A673 (cell line): ENCODE measurements at regions not wholly inside any gene's neighbourhood (a gene's known extent, or its start where the extent isn't known, plus 50 kb on each side); places are given as distances from the start of the nearest gene placed in this dataset.

Experiments used
- CTCF ChIP-seq: fragments of 300-800, 200-600 bp; sonication (generic); conservative IDR thresholded peaks from 2 replicates; pipeline ENCODE4 v1.5.1; 2017; ENCODE audit warnings: low read depth, mild to moderate bottlenecking, antibody characterized with exemption, low read length, moderate library complexity, mixed read lengths
- EZH2 ChIP-seq: fragments of 200-600 bp; sonication (generic); IDR thresholded peaks from 2 replicates; pipeline ENCODE4 v1.6.1; 2017; ENCODE audit warnings: borderline replicate concordance, low read depth, mild to moderate bottlenecking, mixed read lengths, antibody characterized with exemption, low read length; ENCODE audit not compliant: poor library complexity, severe bottlenecking

- TF ChIP-seq CTCF (no peak), EZH2 (no peak)
Measured at GRCh38 chr4:117370944-117371668, 285.7 kb upstream of the TRAM1L1 start.
